OCI-LY7 (cell line): ENCODE measurements at regions not wholly inside any gene's neighbourhood (a gene's known extent, or its start where the extent isn't known, plus 50 kb on each side); places are given as distances from the start of the nearest gene placed in this dataset.
"Not testable (repeated sequence)": the region's sequence is repeated elsewhere in the genome, so short reads cannot be mapped to it uniquely, and the experiment has no call there.

Experiments used
- EZH2phosphoT487 ChIP-seq: fragments of 200-600 bp; sonication (generic); IDR thresholded peaks from 2 replicates; pipeline ENCODE4 v1.6.1; 2018; ENCODE audit warnings: low read depth, borderline replicate concordance, mild to moderate bottlenecking, mixed run types, antibody characterized with exemption, low read length, moderate library complexity, mixed read lengths
- TF ChIP-seq, protein P1 (sequence below): fragments of 200-600 bp; sonication (generic); conservative IDR thresholded peaks from 2 replicates; pipeline ENCODE4 v1.5.1; 2014; ENCODE audit warnings: mild to moderate bottlenecking, antibody characterized with exemption, low read length, moderate library complexity, mixed read lengths

DNA sequence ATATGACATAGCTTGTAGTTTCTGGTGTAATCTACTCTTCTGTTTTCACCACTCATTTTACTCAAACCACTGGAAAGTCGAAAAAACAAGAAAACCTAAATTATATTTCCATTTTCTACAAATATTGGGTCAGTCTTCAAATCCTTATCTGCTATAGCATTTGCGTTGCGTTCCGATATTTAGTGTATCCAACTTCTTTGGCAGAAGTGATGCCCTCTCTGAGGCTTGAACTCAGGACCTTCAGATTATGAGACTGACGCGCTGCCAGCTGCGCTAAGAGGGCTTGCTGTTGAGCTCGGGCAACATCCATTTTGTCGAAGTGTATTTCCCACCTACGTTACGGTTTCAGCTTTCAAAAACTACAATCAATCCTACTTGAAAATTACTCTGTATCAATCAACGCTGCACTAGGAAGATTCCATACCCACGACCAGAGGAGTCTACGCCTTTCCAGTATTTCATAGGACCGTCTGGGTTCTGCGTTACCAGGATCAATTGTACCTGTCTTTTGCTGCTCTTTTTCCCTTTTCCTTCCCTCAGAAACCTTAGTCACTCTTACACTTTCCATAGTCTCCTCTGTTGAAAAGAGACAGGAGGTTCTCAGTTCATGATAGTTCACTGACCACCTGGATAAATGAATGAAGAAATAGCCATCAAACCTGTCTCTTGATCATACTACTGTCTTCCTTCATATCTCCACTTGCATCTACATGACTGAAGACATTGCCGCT lies 140.5 kb upstream of the ZNF322 start:
- TF ChIP-seq, protein P1, sequence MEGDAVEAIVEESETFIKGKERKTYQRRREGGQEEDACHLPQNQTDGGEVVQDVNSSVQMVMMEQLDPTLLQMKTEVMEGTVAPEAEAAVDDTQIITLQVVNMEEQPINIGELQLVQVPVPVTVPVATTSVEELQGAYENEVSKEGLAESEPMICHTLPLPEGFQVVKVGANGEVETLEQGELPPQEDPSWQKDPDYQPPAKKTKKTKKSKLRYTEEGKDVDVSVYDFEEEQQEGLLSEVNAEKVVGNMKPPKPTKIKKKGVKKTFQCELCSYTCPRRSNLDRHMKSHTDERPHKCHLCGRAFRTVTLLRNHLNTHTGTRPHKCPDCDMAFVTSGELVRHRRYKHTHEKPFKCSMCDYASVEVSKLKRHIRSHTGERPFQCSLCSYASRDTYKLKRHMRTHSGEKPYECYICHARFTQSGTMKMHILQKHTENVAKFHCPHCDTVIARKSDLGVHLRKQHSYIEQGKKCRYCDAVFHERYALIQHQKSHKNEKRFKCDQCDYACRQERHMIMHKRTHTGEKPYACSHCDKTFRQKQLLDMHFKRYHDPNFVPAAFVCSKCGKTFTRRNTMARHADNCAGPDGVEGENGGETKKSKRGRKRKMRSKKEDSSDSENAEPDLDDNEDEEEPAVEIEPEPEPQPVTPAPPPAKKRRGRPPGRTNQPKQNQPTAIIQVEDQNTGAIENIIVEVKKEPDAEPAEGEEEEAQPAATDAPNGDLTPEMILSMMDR: not testable (repeated sequence)
- TF ChIP-seq EZH2phosphoT487: not testable (repeated sequence)
